Fibroblast of mammary gland (primary cell): ENCODE measurements at regions not wholly inside any gene's neighbourhood (a gene's known extent, or its start where the extent isn't known, plus 50 kb on each side); places are given as distances from the start of the nearest gene placed in this dataset.
A peak's percentile ranks its signal among the peaks of the same experiment; 100 is the strongest.

Experiments
- DNase-seq: peaks from one replicate; pipeline ENCODE4 v3.0.0-alpha.2; 2010; ENCODE audit warnings: low read depth
- H3K4me3 ChIP-seq: 2 replicates; pipeline ENCODE4 v1.5.1; 2011; ENCODE audit warnings: low read depth, mild to moderate bottlenecking, low read length, moderate library complexity; ENCODE audit not compliant: control insufficient read depth
- TF ChIP-seq, protein P1 (sequence below): conservative IDR thresholded peaks from 2 replicates; pipeline ENCODE4 v1.5.1; 2011; ENCODE audit warnings: low read depth, low read length, inconsistent platforms; ENCODE audit not compliant: control insufficient read depth, insufficient read depth

DNA sequence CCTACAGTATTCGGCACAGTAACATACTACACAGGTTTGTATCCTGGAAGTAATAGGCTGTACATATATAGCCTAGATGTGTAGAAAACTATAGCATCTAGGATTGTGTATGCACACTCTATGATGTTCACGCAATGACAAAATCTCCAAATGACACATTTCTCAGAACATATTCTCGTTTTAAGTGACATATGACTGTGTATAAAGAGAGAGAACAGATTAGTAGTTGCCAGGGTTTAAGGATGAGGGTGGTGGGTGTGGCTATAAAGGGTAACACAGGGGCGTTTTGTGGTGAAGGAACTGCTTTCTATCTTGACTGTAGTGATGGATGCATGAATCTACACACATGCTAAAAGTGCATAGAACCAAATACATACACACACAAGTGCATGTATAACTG lies 101.2 kb downstream of the ARL4A start:
- H3K4me3 ChIP-seq, result no peak overlapping the region
- TF ChIP-seq, protein P1, sequence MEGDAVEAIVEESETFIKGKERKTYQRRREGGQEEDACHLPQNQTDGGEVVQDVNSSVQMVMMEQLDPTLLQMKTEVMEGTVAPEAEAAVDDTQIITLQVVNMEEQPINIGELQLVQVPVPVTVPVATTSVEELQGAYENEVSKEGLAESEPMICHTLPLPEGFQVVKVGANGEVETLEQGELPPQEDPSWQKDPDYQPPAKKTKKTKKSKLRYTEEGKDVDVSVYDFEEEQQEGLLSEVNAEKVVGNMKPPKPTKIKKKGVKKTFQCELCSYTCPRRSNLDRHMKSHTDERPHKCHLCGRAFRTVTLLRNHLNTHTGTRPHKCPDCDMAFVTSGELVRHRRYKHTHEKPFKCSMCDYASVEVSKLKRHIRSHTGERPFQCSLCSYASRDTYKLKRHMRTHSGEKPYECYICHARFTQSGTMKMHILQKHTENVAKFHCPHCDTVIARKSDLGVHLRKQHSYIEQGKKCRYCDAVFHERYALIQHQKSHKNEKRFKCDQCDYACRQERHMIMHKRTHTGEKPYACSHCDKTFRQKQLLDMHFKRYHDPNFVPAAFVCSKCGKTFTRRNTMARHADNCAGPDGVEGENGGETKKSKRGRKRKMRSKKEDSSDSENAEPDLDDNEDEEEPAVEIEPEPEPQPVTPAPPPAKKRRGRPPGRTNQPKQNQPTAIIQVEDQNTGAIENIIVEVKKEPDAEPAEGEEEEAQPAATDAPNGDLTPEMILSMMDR, result no peak
- DNase-seq, result no peak

DNA sequence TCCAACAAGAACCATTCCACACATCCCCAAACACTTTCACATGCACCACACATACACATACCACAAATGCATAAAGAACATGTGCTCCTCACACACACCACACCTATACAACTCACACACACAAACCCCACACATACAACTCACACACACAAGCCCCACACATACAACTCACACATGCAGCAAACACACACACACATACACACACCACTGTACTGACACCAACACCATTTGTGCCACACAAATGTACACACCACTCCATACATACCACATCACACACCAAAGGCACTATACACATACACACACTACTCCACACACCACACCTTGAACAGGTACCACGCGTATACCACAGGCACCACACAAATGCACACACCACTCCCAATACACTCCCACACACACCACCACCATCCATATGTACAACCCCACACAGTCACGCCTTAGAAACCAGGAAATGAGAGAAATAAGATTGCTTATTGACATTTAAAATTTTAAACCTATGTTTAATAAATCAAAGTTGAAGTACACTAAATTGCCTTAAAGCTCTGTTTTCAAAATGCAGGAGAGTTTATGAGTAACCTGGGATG lies 107.4 kb downstream of the ARL4A start:
- no peak overlapping the region for H3K4me3 ChIP-seq
- TF ChIP-seq, protein P1, result no peak
- no peak for DNase-seq

DNA sequence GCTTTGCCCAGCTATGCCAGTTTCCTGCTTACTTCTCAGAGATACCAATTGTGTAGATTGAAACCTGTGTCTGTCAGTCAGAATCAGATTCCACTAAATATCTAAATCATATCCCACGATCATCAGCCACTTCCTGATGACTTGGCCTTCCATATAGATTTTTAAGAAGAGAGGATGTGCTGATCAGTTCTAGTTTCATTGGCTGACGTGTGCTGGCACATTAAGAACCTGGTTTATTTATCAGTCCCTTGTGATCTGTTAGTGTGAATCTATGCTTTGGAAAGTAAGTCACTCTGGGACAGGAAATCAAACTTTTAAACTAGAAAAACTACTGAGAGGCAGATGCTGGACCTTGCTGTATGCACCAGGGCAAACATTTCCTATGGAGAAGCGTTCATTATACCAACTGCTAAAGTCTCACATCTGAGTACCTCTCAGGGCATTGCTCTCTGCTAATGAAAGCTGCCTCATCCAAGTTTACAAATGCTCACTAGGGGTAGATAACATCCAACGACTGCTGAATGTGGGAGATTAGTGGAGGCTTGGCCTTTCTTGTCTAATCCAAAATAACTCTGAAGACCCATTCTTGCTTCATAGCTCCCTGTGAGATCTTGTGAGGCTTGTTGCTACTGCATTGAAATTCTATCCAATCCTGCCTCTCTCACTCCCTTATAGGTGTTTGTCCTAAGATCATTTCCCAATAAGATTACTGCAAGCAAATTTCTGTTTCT lies 109.1 kb downstream of the ARL4A start:
- H3K4me3 ChIP-seq, result no peak overlapping the region
- no peak for DNase-seq
- TF ChIP-seq, protein P1, result no peak

DNA sequence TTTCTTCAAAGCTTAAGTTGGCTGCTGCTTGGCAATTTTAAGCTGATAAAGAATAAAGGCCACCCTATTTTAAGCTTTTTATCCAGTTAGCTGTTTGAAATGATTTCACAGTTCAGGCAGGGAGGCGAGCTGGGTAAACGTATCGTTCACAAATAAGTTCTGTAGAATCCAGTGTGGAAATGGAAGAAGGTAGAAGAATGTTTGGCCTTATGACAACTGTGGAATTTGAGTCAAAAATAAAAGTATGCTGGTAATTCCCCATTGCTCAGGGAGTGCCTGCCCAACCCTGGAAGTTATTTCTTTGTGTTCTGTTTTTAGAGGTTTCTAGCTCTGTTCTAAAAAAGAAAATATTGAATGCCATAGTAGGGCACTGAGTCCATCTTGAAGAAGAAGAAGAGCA lies 113.1 kb downstream of the ARL4A start:
- DNase-seq, result no peak
- H3K4me3 ChIP-seq, result no peak overlapping the region
- TF ChIP-seq, protein P1, result no peak

DNA sequence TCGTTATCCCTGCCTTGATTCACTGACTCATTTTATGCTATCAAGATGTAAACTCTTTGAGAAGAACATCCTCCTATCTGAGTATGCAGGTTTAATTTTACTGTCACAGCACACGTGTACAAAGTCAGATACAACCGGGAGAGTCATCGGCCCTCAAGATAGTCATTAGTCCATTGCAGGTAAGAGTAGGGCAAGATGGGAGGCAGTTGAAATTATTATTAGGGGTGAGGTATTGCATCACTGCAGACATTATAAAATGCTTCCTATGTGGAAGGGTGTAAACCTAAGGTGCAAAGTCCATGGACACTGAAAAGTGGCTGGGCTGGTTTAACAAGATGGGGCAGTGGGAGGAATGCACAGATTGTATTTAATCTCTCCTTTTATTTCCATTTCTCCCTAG lies 113.7 kb downstream of the ARL4A start:
- no peak for DNase-seq
- TF ChIP-seq, protein P1, result no peak
- H3K4me3 ChIP-seq, result no peak overlapping the region

DNA sequence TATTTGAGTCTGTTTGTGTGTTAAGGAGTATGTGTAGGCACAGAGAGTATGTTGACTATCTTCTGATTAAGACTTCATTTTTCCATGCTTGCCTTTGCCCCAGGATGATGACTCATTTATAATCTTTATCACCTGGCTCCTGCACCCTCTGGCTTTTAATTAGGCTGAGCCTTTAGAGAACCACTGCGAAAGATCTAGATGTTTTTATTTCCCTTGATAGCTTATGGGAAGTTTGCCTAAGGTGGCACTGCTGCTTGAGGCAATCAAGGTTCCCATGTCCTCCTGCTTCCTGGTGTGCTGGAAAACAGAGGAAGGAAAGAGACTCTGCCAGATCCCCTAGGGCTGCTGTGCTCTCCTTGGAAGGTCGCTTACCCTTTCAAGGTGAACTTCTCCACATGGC lies 114.6 kb downstream of the ARL4A start:
- TF ChIP-seq, protein P1, result no peak
- no peak overlapping the region for H3K4me3 ChIP-seq
- DNase-seq, result peak; percentile 3
